Epithelial cell of proximal tubule (primary cell): ENCODE measurements at regions not wholly inside any gene's neighbourhood (a gene's known extent, or its start where the extent isn't known, plus 50 kb on each side); places are given as distances from the start of the nearest gene placed in this dataset.

ENCODE experiments used
- DNase-seq: peaks from one replicate; pipeline ENCODE4 v3.0.0-alpha.2; 2011; ENCODE audit warnings: low read depth
- H3K4me3 ChIP-seq: 2 replicates; pipeline ENCODE4 v1.5.1; 2011; ENCODE audit warnings: low read depth, mild to moderate bottlenecking, low read length
- CTCF ChIP-seq: conservative IDR thresholded peaks from 2 replicates; pipeline ENCODE4 v1.5.1; 2012; ENCODE audit warnings: low read depth, mild to moderate bottlenecking, low read length

GRCh38 chr4:136863756-136864155 lies 668.5 kb downstream of the PCDH18 start:
- DNase-seq, result no peak
- TF ChIP-seq CTCF, result no peak
- H3K4me3 ChIP-seq, result no peak overlapping the region

GRCh38 chr4:136862653-136863052 lies 669.6 kb downstream of the PCDH18 start:
- DNase-seq, result no peak
- H3K4me3 ChIP-seq, result no peak overlapping the region
- TF ChIP-seq CTCF, result no peak

GRCh38 chr4:136861091-136861490 lies 671.2 kb downstream of the PCDH18 start:
- no peak overlapping the region for H3K4me3 ChIP-seq
- no peak for TF ChIP-seq CTCF
- no peak for DNase-seq

GRCh38 chr4:136858903-136859302 lies 673.4 kb downstream of the PCDH18 start:
- DNase-seq, result no peak
- no peak overlapping the region for H3K4me3 ChIP-seq
- TF ChIP-seq CTCF, result no peak

GRCh38 chr4:136855886-136856285 lies 676.4 kb downstream of the PCDH18 start:
- no peak for DNase-seq
- no peak for TF ChIP-seq CTCF
- H3K4me3 ChIP-seq, result no peak overlapping the region

GRCh38 chr4:136850446-136850845 lies 681.8 kb downstream of the PCDH18 start:
- H3K4me3 ChIP-seq, result no peak overlapping the region
- no peak for DNase-seq
- TF ChIP-seq CTCF, result no peak

GRCh38 chr4:136847881-136848621 lies 684.2 kb downstream of the PCDH18 start:
- DNase-seq, result no peak
- H3K4me3 ChIP-seq, result no peak overlapping the region
- TF ChIP-seq CTCF, result no peak
